ENCODE measurements at regions not wholly inside any gene's neighbourhood (a gene's known extent, or its start where the extent isn't known, plus 50 kb on each side); places are given as distances from the start of the nearest gene placed in this dataset.

DNA sequence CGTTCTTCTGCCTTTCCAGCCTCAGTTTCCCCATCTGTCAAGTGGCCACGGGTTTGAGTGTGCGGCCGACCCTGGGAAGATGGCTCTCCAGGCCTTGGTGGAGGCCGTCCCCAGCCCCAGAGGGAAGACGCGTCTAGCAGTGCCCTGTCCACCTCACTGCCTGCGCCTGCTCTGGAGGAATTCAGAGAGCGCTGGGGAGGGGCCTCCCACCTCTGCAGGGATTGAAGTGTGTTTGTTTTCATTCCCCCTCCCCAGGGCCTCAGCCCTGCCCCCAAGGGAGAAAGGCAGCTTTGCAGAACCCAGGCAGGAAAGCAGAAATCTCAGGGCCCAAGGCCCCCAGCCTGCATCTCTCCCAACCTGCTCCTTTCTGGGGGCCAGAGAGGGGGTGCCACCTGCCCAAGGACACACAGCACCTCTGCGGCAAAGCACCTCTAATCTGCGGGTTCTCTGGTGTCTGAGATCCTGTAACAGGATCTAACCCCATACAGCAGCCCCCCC, 91.0 kb downstream of the MICALL2 start:
- no peaks in the 10 kb centered on the region for H3K27me3 ChIP-seq
- peaks cover 7% of the 10 kb centered on the region for H3K4me1 ChIP-seq
- no peak overlapping the region for H3K27ac ChIP-seq
- no peak overlapping the region for H3K4me3 ChIP-seq
- intact Hi-C loops (cut with DNase I), result no loop called here
- H3K9me3 ChIP-seq, result no peaks in the 10 kb centered on the region
- DNase-seq (ENCODE audit: extremely low spot score in 2 of 2), result no peak
- no peaks in the 10 kb centered on the region for H3K36me3 ChIP-seq
- TF ChIP-seq POLR2AphosphoS5 (IDR thresholded peaks at IDR 0.05; ENCODE audit: insufficient read depth in 1 of 2, low read depth in 1 of 2) (no peak), POLR2A (IDR thresholded peaks at IDR 0.05) (no peak)
- TF ChIP-seq, protein P1, sequence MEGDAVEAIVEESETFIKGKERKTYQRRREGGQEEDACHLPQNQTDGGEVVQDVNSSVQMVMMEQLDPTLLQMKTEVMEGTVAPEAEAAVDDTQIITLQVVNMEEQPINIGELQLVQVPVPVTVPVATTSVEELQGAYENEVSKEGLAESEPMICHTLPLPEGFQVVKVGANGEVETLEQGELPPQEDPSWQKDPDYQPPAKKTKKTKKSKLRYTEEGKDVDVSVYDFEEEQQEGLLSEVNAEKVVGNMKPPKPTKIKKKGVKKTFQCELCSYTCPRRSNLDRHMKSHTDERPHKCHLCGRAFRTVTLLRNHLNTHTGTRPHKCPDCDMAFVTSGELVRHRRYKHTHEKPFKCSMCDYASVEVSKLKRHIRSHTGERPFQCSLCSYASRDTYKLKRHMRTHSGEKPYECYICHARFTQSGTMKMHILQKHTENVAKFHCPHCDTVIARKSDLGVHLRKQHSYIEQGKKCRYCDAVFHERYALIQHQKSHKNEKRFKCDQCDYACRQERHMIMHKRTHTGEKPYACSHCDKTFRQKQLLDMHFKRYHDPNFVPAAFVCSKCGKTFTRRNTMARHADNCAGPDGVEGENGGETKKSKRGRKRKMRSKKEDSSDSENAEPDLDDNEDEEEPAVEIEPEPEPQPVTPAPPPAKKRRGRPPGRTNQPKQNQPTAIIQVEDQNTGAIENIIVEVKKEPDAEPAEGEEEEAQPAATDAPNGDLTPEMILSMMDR (IDR thresholded peaks at IDR 0.05), result no peak

- intact Hi-C loops (cut with DNase I), result no loop called here
- TF ChIP-seq POLR2AphosphoS5 (IDR thresholded peaks at IDR 0.05; ENCODE audit: insufficient read depth in 1 of 2, low read depth in 1 of 2), result no peak
- TF ChIP-seq POLR2A (IDR thresholded peaks at IDR 0.05), result no peak
- TF ChIP-seq, protein P1 (IDR thresholded peaks at IDR 0.05), result no peak
Measured at GRCh38 chr7:1368682-1369571, 90.3 kb downstream of the MICALL2 start.

GRCh38 chr7:1369916-1370657, 89.2 kb downstream of the MICALL2 start:
- H3K27me3 ChIP-seq, result no peaks in the 10 kb centered on the region
- H3K27ac ChIP-seq, result no peak overlapping the region
- H3K9me3 ChIP-seq, result no peaks in the 10 kb centered on the region
- TF ChIP-seq POLR2A (IDR thresholded peaks at IDR 0.05) (no peak), POLR2AphosphoS5 (IDR thresholded peaks at IDR 0.05; ENCODE audit: insufficient read depth in 1 of 2, low read depth in 1 of 2) (no peak)
- TF ChIP-seq, protein P1 (IDR thresholded peaks at IDR 0.05), result no peak
- peaks cover 7% of the 10 kb centered on the region for H3K4me1 ChIP-seq
- no peak for DNase-seq (ENCODE audit: extremely low spot score in 2 of 2)
- no peak overlapping the region for H3K4me3 ChIP-seq
- intact Hi-C loops (cut with DNase I), result no loop called here
- no peaks in the 10 kb centered on the region for H3K36me3 ChIP-seq

More at GRCh38 chr7:1368682-1369571, 90.3 kb downstream of the MICALL2 start:
- no peak for DNase-seq (ENCODE audit: extremely low spot score in 2 of 2)
- Histone ChIP-seq H3K4me3 (no peak overlapping the region), H3K9me3 (no peaks in the 10 kb centered on the region), H3K4me1 (peaks cover 7% of the 10 kb centered on the region), H3K36me3 (no peaks in the 10 kb centered on the region), H3K27me3 (no peaks in the 10 kb centered on the region), H3K27ac (no peak overlapping the region)

- H3K27ac ChIP-seq, result no peak overlapping the region
- no peaks in the 10 kb centered on the region for H3K9me3 ChIP-seq
- intact Hi-C loops (cut with DNase I), result no loop called here
- H3K27me3 ChIP-seq, result no peaks in the 10 kb centered on the region
- no peaks in the 10 kb centered on the region for H3K36me3 ChIP-seq
- peaks cover 7% of the 10 kb centered on the region for H3K4me1 ChIP-seq
- TF ChIP-seq POLR2AphosphoS5 (IDR thresholded peaks at IDR 0.05; ENCODE audit: insufficient read depth in 1 of 2, low read depth in 1 of 2), result no peak
- H3K4me3 ChIP-seq, result no peak overlapping the region
- DNase-seq (ENCODE audit: extremely low spot score in 2 of 2), result no peak
Measured at GRCh38 chr7:1370738-1371137, 88.5 kb downstream of the MICALL2 start.

DNA sequence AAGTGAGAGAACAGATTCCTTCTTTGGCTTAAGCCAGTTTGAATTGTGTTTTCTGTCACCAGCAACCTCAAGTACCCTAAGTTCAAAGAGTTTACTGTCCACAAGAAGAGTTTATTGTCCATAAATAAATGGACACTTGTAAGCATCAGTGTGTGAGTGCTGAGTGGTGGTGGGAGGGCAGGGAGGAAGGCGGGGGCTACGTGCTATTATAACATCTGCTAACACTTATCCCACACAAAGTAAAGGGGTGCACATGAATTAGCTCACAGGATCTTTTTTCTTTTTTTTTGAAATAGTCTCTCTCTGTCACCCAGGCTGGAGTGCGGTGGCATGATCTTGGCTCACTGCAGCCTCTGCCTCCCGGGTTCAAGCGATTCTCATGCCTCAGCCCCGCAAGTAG, 87.2 kb downstream of the MICALL2 start:
- intact Hi-C loops (cut with DNase I), result no loop called here
- no peaks in the 10 kb centered on the region for H3K36me3 ChIP-seq
- H3K27me3 ChIP-seq, result no peaks in the 10 kb centered on the region

More for the DNA sequence above, 87.2 kb downstream of the MICALL2 start:
- H3K4me1 ChIP-seq, result peaks cover 7% of the 10 kb centered on the region
- H3K27ac ChIP-seq, result no peak overlapping the region
- no peak overlapping the region for H3K4me3 ChIP-seq
- no peak for DNase-seq (ENCODE audit: extremely low spot score in 2 of 2)
- H3K9me3 ChIP-seq, result no peaks in the 10 kb centered on the region
- TF ChIP-seq POLR2A (IDR thresholded peaks at IDR 0.05) (no peak), POLR2AphosphoS5 (IDR thresholded peaks at IDR 0.05; ENCODE audit: insufficient read depth in 1 of 2, low read depth in 1 of 2) (no peak)
- TF ChIP-seq, protein P1 (IDR thresholded peaks at IDR 0.05), result no peak
